GM12864 (cell line): ENCODE measurements at regions not wholly inside any gene's neighbourhood (a gene's known extent, or its start where the extent isn't known, plus 50 kb on each side); places are given as distances from the start of the nearest gene placed in this dataset.
A peak's percentile ranks its signal among the peaks of the same experiment; 100 is the strongest.

ENCODE experiments used
- DNase-seq: peaks from one replicate; pipeline ENCODE4 v3.0.0-alpha.2; 2011; ENCODE audit warnings: low read depth
- H3K4me3 ChIP-seq: 2 replicates; pipeline ENCODE4 v1.5.1; 2011; ENCODE audit warnings: mild to moderate bottlenecking, low read depth, low read length, control low read depth
- CTCF ChIP-seq: IDR thresholded peaks from 2 replicates; pipeline ENCODE4 v1.5.1; 2011; ENCODE audit warnings: low read depth, mild to moderate bottlenecking, moderate library complexity, low read length, control low read depth, inconsistent platforms; ENCODE audit errors: missing control alignments

GRCh38 chr4:136898590-136899248 is 633.6 kb downstream of the PCDH18 start:
- no peak overlapping the region for H3K4me3 ChIP-seq
- DNase-seq: no peak
- TF ChIP-seq CTCF: no peak

- no peak for DNase-seq
- TF ChIP-seq CTCF: no peak
- no peak overlapping the region for H3K4me3 ChIP-seq
Measured at GRCh38 chr4:136893573-136893972, 638.7 kb downstream of the PCDH18 start.

GRCh38 chr4:136881666-136882065 is 650.6 kb downstream of the PCDH18 start:
- no peak overlapping the region for H3K4me3 ChIP-seq
- no peak for TF ChIP-seq CTCF
- no peak for DNase-seq

- no peak for DNase-seq
- no peak for TF ChIP-seq CTCF
- H3K4me3 ChIP-seq: no peak overlapping the region
Measured at GRCh38 chr4:136873555-136873954, 658.7 kb downstream of the PCDH18 start.

- no peak for TF ChIP-seq CTCF
- no peak overlapping the region for H3K4me3 ChIP-seq
- DNase-seq: no peak
Measured at GRCh38 chr4:136867465-136867864, 664.8 kb downstream of the PCDH18 start.

- TF ChIP-seq CTCF: no peak
- no peak overlapping the region for H3K4me3 ChIP-seq
- no peak for DNase-seq
Measured at GRCh38 chr4:136865526-136865925, 666.8 kb downstream of the PCDH18 start.

- peak; percentile 24 for DNase-seq
- H3K4me3 ChIP-seq: no peak overlapping the region
- TF ChIP-seq CTCF: peak; percentile 57
Measured at GRCh38 chr4:136864604-136865185, 667.6 kb downstream of the PCDH18 start.
